ENCODE measurements at regions not wholly inside any gene's neighbourhood (a gene's known extent, or its start where the extent isn't known, plus 50 kb on each side); places are given as distances from the start of the nearest gene placed in this dataset.
"Not testable (repeated sequence)": the region's sequence is repeated elsewhere in the genome, so short reads cannot be mapped to it uniquely, and the experiment has no call there.

- H3K27me3 ChIP-seq (ENCODE audit: control insufficient read depth, insufficient read depth, low read length): no peaks in the 10 kb centered on the region
- H3K36me3 ChIP-seq (ENCODE audit: control insufficient read depth, low read depth, low read length): no peaks in the 10 kb centered on the region
- no peak overlapping the region for H3K27ac ChIP-seq (ENCODE audit: low read length)
- no peak overlapping the region for H3K9ac ChIP-seq (ENCODE audit: low read length)
- no peaks in the 10 kb centered on the region for H3K9me3 ChIP-seq (ENCODE audit: control insufficient read depth, low read depth, low read length)
- H3K4me3 ChIP-seq (ENCODE audit: low read length): no peak overlapping the region
- H3K4me1 ChIP-seq (ENCODE audit: control insufficient read depth, low read depth, low read length): no peaks in the 10 kb centered on the region
Measured at GRCh38 chr2:131659168-131659572, 131.5 kb downstream of the CCDC74A start.

- H3K9ac ChIP-seq (ENCODE audit: low read length); H3K4me3 ChIP-seq (ENCODE audit: low read length); H3K27ac ChIP-seq (ENCODE audit: low read length); H3K4me1 ChIP-seq (ENCODE audit: control insufficient read depth, low read depth, low read length); H3K36me3 ChIP-seq (ENCODE audit: control insufficient read depth, low read depth, low read length); H3K9me3 ChIP-seq (ENCODE audit: control insufficient read depth, low read depth, low read length); H3K27me3 ChIP-seq (ENCODE audit: control insufficient read depth, insufficient read depth, low read length): not testable (repeated sequence)
Measured at GRCh38 chr2:131661101-131661782, 133.6 kb downstream of the CCDC74A start.

GRCh38 chr2:131661884-131662535 is 134.3 kb downstream of the CCDC74A start:
- H3K9ac ChIP-seq (ENCODE audit: low read length); H3K27ac ChIP-seq (ENCODE audit: low read length); H3K27me3 ChIP-seq (ENCODE audit: control insufficient read depth, insufficient read depth, low read length); H3K4me3 ChIP-seq (ENCODE audit: low read length); H3K36me3 ChIP-seq (ENCODE audit: control insufficient read depth, low read depth, low read length); H3K4me1 ChIP-seq (ENCODE audit: control insufficient read depth, low read depth, low read length); H3K9me3 ChIP-seq (ENCODE audit: control insufficient read depth, low read depth, low read length): not testable (repeated sequence)

GRCh38 chr2:131663501-131663900 is 135.8 kb downstream of the CCDC74A start:
- H3K4me1 ChIP-seq (ENCODE audit: control insufficient read depth, low read depth, low read length); H3K27me3 ChIP-seq (ENCODE audit: control insufficient read depth, insufficient read depth, low read length); H3K9ac ChIP-seq (ENCODE audit: low read length); H3K36me3 ChIP-seq (ENCODE audit: control insufficient read depth, low read depth, low read length); H3K9me3 ChIP-seq (ENCODE audit: control insufficient read depth, low read depth, low read length); H3K4me3 ChIP-seq (ENCODE audit: low read length); H3K27ac ChIP-seq (ENCODE audit: low read length): not testable (repeated sequence)

- H3K4me1 ChIP-seq (ENCODE audit: control insufficient read depth, low read depth, low read length); H3K9ac ChIP-seq (ENCODE audit: low read length); H3K27ac ChIP-seq (ENCODE audit: low read length); H3K9me3 ChIP-seq (ENCODE audit: control insufficient read depth, low read depth, low read length); H3K4me3 ChIP-seq (ENCODE audit: low read length); H3K36me3 ChIP-seq (ENCODE audit: control insufficient read depth, low read depth, low read length); H3K27me3 ChIP-seq (ENCODE audit: control insufficient read depth, insufficient read depth, low read length): not testable (repeated sequence)
Measured at GRCh38 chr2:131665716-131666115, 138.0 kb downstream of the CCDC74A start.

GRCh38 chr2:131668794-131669540 is 141.3 kb downstream of the CCDC74A start:
- not testable (repeated sequence) for H3K9me3 ChIP-seq (ENCODE audit: control insufficient read depth, low read depth, low read length); H3K36me3 ChIP-seq (ENCODE audit: control insufficient read depth, low read depth, low read length); H3K4me1 ChIP-seq (ENCODE audit: control insufficient read depth, low read depth, low read length); H3K27ac ChIP-seq (ENCODE audit: low read length); H3K4me3 ChIP-seq (ENCODE audit: low read length); H3K9ac ChIP-seq (ENCODE audit: low read length)
- peaks cover 23% of the 10 kb centered on the region for H3K27me3 ChIP-seq (ENCODE audit: control insufficient read depth, insufficient read depth, low read length)

- not testable (repeated sequence) for H3K9ac ChIP-seq (ENCODE audit: low read length); H3K9me3 ChIP-seq (ENCODE audit: control insufficient read depth, low read depth, low read length); H3K4me1 ChIP-seq (ENCODE audit: control insufficient read depth, low read depth, low read length); H3K36me3 ChIP-seq (ENCODE audit: control insufficient read depth, low read depth, low read length); H3K27ac ChIP-seq (ENCODE audit: low read length)
- Histone ChIP-seq H3K27me3 (ENCODE audit: control insufficient read depth, insufficient read depth, low read length) (peaks cover 29% of the 10 kb centered on the region), H3K4me3 (ENCODE audit: low read length) (peak overlapping the region; percentile 54)
Measured at GRCh38 chr2:131671841-131672470, 144.3 kb downstream of the CCDC74A start.

GRCh38 chr2:131672471-131673399 is 145.0 kb downstream of the CCDC74A start:
- H3K36me3 ChIP-seq (ENCODE audit: control insufficient read depth, low read depth, low read length); H3K9ac ChIP-seq (ENCODE audit: low read length); H3K4me1 ChIP-seq (ENCODE audit: control insufficient read depth, low read depth, low read length); H3K27ac ChIP-seq (ENCODE audit: low read length); H3K9me3 ChIP-seq (ENCODE audit: control insufficient read depth, low read depth, low read length): not testable (repeated sequence)
- peaks cover 29% of the 10 kb centered on the region for H3K27me3 ChIP-seq (ENCODE audit: control insufficient read depth, insufficient read depth, low read length)
- H3K4me3 ChIP-seq (ENCODE audit: low read length): peak overlapping the region; percentile 54

- Histone ChIP-seq H3K27me3 (ENCODE audit: control insufficient read depth, insufficient read depth, low read length) (peaks cover 29% of the 10 kb centered on the region), H3K9me3 (ENCODE audit: control insufficient read depth, low read depth, low read length) (no peaks in the 10 kb centered on the region), H3K9ac (ENCODE audit: low read length) (no peak overlapping the region), H3K36me3 (ENCODE audit: control insufficient read depth, low read depth, low read length) (no peaks in the 10 kb centered on the region), H3K27ac (ENCODE audit: low read length) (no peak overlapping the region), H3K4me1 (ENCODE audit: control insufficient read depth, low read depth, low read length) (no peaks in the 10 kb centered on the region), H3K4me3 (ENCODE audit: low read length) (peak overlapping the region; percentile 54)
Measured at GRCh38 chr2:131673400-131674173, 145.9 kb downstream of the CCDC74A start.

GRCh38 chr2:131674174-131674507 is 146.5 kb downstream of the CCDC74A start:
- H3K36me3 ChIP-seq (ENCODE audit: control insufficient read depth, low read depth, low read length): no peaks in the 10 kb centered on the region
- H3K9ac ChIP-seq (ENCODE audit: low read length): no peak overlapping the region
- peaks cover 29% of the 10 kb centered on the region for H3K27me3 ChIP-seq (ENCODE audit: control insufficient read depth, insufficient read depth, low read length)
- H3K4me1 ChIP-seq (ENCODE audit: control insufficient read depth, low read depth, low read length): no peaks in the 10 kb centered on the region
- H3K27ac ChIP-seq (ENCODE audit: low read length): no peak overlapping the region
- no peaks in the 10 kb centered on the region for H3K9me3 ChIP-seq (ENCODE audit: control insufficient read depth, low read depth, low read length)
- peak overlapping the region; percentile 54 for H3K4me3 ChIP-seq (ENCODE audit: low read length)

All from iPS-18a (cell line).